A204.1 (cell line): ENCODE measurements at regions not wholly inside any gene's neighbourhood (a gene's known extent, or its start where the extent isn't known, plus 50 kb on each side); places are given as distances from the start of the nearest gene placed in this dataset.
"Not testable (repeated sequence)": the region's sequence is repeated elsewhere in the genome, so short reads cannot be mapped to it uniquely, and the experiment has no call there.

Experiments used
- FAIRE-seq: peaks from 2 replicates; lab custom pipeline; 2012; peaks lifted over from hg19 to GRCh38; lab: Jason Lieb, UNC

- FAIRE-seq = not testable (repeated sequence)
Measured at GRCh38 chr9:22225856-22226255, 216.8 kb upstream of the CDKN2B start.

- peak; percentile 93 for FAIRE-seq
Measured at GRCh38 chr9:22227986-22228385, 218.6 kb upstream of the DMRTA1 start.

GRCh38 chr9:22228542-22228941 is 218.1 kb upstream of the DMRTA1 start:
- peak; percentile 87 for FAIRE-seq

GRCh38 chr9:22229069-22229468 is 217.6 kb upstream of the DMRTA1 start:
- no peak for FAIRE-seq

- FAIRE-seq = not testable (repeated sequence)
Measured at GRCh38 chr9:22231309-22231708, 215.3 kb upstream of the DMRTA1 start.

GRCh38 chr9:22232971-22233370 is 213.7 kb upstream of the DMRTA1 start:
- FAIRE-seq = no peak

GRCh38 chr9:22237497-22238363 is 208.9 kb upstream of the DMRTA1 start:
- FAIRE-seq = no peak

- FAIRE-seq = peak; percentile 95
Measured at GRCh38 chr9:22238809-22239684, 207.6 kb upstream of the DMRTA1 start.

GRCh38 chr9:22240619-22241018 is 206.0 kb upstream of the DMRTA1 start:
- FAIRE-seq = no peak

- FAIRE-seq = no peak
Measured at GRCh38 chr9:22241024-22241423, 205.6 kb upstream of the DMRTA1 start.

GRCh38 chr9:22241611-22242010 is 205.0 kb upstream of the DMRTA1 start:
- FAIRE-seq = no peak

GRCh38 chr9:22244139-22245011 is 202.2 kb upstream of the DMRTA1 start:
- FAIRE-seq = peak; percentile 85

- FAIRE-seq = no peak
Measured at GRCh38 chr9:22255337-22255736, 191.3 kb upstream of the DMRTA1 start.

- FAIRE-seq = no peak
Measured at GRCh38 chr9:22256381-22256780, 190.2 kb upstream of the DMRTA1 start.

- no peak for FAIRE-seq
Measured at GRCh38 chr9:22257026-22257816, 189.4 kb upstream of the DMRTA1 start.

GRCh38 chr9:22265038-22265437 is 181.6 kb upstream of the DMRTA1 start:
- no peak for FAIRE-seq

GRCh38 chr9:22265534-22265933 is 181.1 kb upstream of the DMRTA1 start:
- FAIRE-seq = no peak

- no peak for FAIRE-seq
Measured at GRCh38 chr9:22274477-22274876, 172.1 kb upstream of the DMRTA1 start.

GRCh38 chr9:22278426-22278825 is 168.2 kb upstream of the DMRTA1 start:
- FAIRE-seq = no peak

GRCh38 chr9:22279636-22280035 is 167.0 kb upstream of the DMRTA1 start:
- no peak for FAIRE-seq

GRCh38 chr9:22285066-22285465 is 161.6 kb upstream of the DMRTA1 start:
- no peak for FAIRE-seq
